GM18499 (cell line): ENCODE measurements at regions not wholly inside any gene's neighbourhood (a gene's known extent, or its start where the extent isn't known, plus 50 kb on each side); places are given as distances from the start of the nearest gene placed in this dataset.

ENCODE experiments used
- ATAC-seq: cut with Tn5 transposase; IDR thresholded peaks from one replicate; pipeline ENCODE4 v1.9.1; 2021; ENCODE audit warnings: moderate number of reproducible peaks; ENCODE audit not compliant: insufficient read depth, unreplicated experiment

- no peak for ATAC-seq
Measured at GRCh38 chr10:107767185-107767584, 602.7 kb upstream of the SORCS1 start.

- ATAC-seq, result no peak
Measured at GRCh38 chr10:107754814-107755213, 590.3 kb upstream of the SORCS1 start.

- ATAC-seq, result no peak
Measured at GRCh38 chr10:107749235-107749634, 584.7 kb upstream of the SORCS1 start.

- ATAC-seq, result no peak
Measured at GRCh38 chr10:107747851-107748250, 583.3 kb upstream of the SORCS1 start.

GRCh38 chr10:107741971-107742370, 577.5 kb upstream of the SORCS1 start:
- no peak for ATAC-seq

- no peak for ATAC-seq
Measured at GRCh38 chr10:107740962-107741690, 576.6 kb upstream of the SORCS1 start.

GRCh38 chr10:107739951-107740350, 575.4 kb upstream of the SORCS1 start:
- no peak for ATAC-seq

GRCh38 chr10:107733328-107734130, 569.0 kb upstream of the SORCS1 start:
- ATAC-seq, result no peak

GRCh38 chr10:107732045-107732444, 567.5 kb upstream of the SORCS1 start:
- ATAC-seq, result no peak

GRCh38 chr10:107728807-107729206, 564.3 kb upstream of the SORCS1 start:
- peak; percentile 49 for ATAC-seq

GRCh38 chr10:107727767-107728317, 563.3 kb upstream of the SORCS1 start:
- ATAC-seq, result no peak

- no peak for ATAC-seq
Measured at GRCh38 chr10:107718864-107719263, 554.4 kb upstream of the SORCS1 start.

- no peak for ATAC-seq
Measured at GRCh38 chr10:107717046-107717445, 552.5 kb upstream of the SORCS1 start.

GRCh38 chr10:107715565-107715964, 551.1 kb upstream of the SORCS1 start:
- no peak for ATAC-seq

- ATAC-seq, result no peak
Measured at GRCh38 chr10:107708981-107709380, 544.5 kb upstream of the SORCS1 start.

GRCh38 chr10:107706096-107706725, 541.7 kb upstream of the SORCS1 start:
- no peak for ATAC-seq

- ATAC-seq, result no peak
Measured at GRCh38 chr10:107701943-107702342, 537.4 kb upstream of the SORCS1 start.

GRCh38 chr10:107692072-107692471, 527.6 kb upstream of the SORCS1 start:
- ATAC-seq, result no peak

- ATAC-seq, result no peak
Measured at GRCh38 chr10:107689323-107689722, 524.8 kb upstream of the SORCS1 start.

GRCh38 chr10:107687701-107688100, 523.2 kb upstream of the SORCS1 start:
- no peak for ATAC-seq

GRCh38 chr10:107686095-107686494, 521.6 kb upstream of the SORCS1 start:
- no peak for ATAC-seq
